NB4 (cell line): ENCODE measurements at regions not wholly inside any gene's neighbourhood (a gene's known extent, or its start where the extent isn't known, plus 50 kb on each side); places are given as distances from the start of the nearest gene placed in this dataset.

Source experiments
- MAX ChIP-seq: IDR thresholded peaks from 2 replicates; pipeline ENCODE4 v1.6.1; 2011; ENCODE audit warnings: low read depth, low read length
- MYC ChIP-seq: IDR thresholded peaks from 2 replicates; pipeline ENCODE4 v1.6.1; 2011; ENCODE audit warnings: low read depth, low read length
- POLR2A ChIP-seq: IDR thresholded peaks from 2 replicates; pipeline ENCODE4 v1.6.1; 2011; ENCODE audit warnings: mild to moderate bottlenecking; ENCODE audit not compliant: insufficient read length; ENCODE audit errors: extremely low read depth
- TF ChIP-seq, protein P1 (sequence below): IDR thresholded peaks from one replicate; pipeline ENCODE4 v1.5.1; 2012; ENCODE audit warnings: low read depth, low read length

GRCh38 chr2:84131278-84131830, 327.7 kb downstream of the SUCLG1 start:
- TF ChIP-seq, protein P1, sequence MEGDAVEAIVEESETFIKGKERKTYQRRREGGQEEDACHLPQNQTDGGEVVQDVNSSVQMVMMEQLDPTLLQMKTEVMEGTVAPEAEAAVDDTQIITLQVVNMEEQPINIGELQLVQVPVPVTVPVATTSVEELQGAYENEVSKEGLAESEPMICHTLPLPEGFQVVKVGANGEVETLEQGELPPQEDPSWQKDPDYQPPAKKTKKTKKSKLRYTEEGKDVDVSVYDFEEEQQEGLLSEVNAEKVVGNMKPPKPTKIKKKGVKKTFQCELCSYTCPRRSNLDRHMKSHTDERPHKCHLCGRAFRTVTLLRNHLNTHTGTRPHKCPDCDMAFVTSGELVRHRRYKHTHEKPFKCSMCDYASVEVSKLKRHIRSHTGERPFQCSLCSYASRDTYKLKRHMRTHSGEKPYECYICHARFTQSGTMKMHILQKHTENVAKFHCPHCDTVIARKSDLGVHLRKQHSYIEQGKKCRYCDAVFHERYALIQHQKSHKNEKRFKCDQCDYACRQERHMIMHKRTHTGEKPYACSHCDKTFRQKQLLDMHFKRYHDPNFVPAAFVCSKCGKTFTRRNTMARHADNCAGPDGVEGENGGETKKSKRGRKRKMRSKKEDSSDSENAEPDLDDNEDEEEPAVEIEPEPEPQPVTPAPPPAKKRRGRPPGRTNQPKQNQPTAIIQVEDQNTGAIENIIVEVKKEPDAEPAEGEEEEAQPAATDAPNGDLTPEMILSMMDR = no peak
- TF ChIP-seq POLR2A = no peak
- TF ChIP-seq MYC = no peak
- no peak for TF ChIP-seq MAX
